Upper lobe of right lung (tissue), 1 donor: ENCODE measurements at regions not wholly inside any gene's neighbourhood (a gene's known extent, or its start where the extent isn't known, plus 50 kb on each side); places are given as distances from the start of the nearest gene placed in this dataset.

Experiments used
- ATAC-seq: fragments of 200-7000 bp; cut with Tn5 transposase; one replicate; pipeline ENCODE4 v1.9.1; 2020; ENCODE audit warnings: mild to moderate bottlenecking, moderate library complexity
- DNase-seq: peaks from one replicate; pipeline ENCODE4 v3.0.0-alpha.2; 2020
- H3K27ac ChIP-seq: fragments of 200-600 bp; one replicate; pipeline ENCODE4 v1.8.0; 2022
- H3K27me3 ChIP-seq: fragments of 200-600 bp; one replicate; pipeline ENCODE4 v1.8.0; 2022; ENCODE audit warnings: mild to moderate bottlenecking
- H3K36me3 ChIP-seq: fragments of 200-600 bp; one replicate; pipeline ENCODE4 v1.8.0; 2022
- H3K4me1 ChIP-seq: fragments of 200-600 bp; one replicate; pipeline ENCODE4 v1.8.0; 2022
- H3K4me3 ChIP-seq: fragments of 200-600 bp; one replicate; pipeline ENCODE4 v1.8.0; 2022; ENCODE audit warnings: mild to moderate bottlenecking
- H3K9me3 ChIP-seq: fragments of 200-600 bp; one replicate; pipeline ENCODE4 v1.8.0; 2022
- intact Hi-C: fragments of 100-400 bp; cut with DNase I; formaldehyde crosslinking; loops from one replicate; pipeline ENCODE4 v1.11.0; 2022
- TF ChIP-seq, protein P1 (sequence below): fragments of 200-600 bp; IDR thresholded peaks from one replicate; pipeline ENCODE4 v1.8.0; 2022; ENCODE audit warnings: antibody characterized with exemption
- donor health status: DM: no; HTN: yes; CAD: no; lungs with severe emphysema.

DNA sequence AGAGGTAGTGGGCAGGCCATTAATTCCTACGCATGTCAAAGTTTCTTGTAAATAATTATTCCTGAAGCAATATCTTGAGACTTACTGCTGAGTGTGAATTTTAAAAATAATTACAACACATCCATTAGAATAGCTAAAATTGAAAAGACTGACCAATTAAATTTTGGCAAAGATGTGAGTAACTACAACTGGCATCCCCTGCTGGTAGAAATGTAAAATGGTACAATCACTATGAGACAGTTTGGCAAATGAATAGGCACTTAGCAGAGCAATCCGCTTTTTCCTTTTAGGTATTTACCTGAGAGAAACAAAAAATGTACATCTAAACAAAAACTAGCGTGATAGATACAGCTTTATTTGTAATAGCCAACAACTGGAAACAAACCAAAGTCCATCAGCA lies 798.9 kb downstream of the BRINP3 start:
- Histone ChIP-seq H3K4me3 (no peak overlapping the region), H3K4me1 (no peaks in the 10 kb centered on the region), H3K9me3 (no peaks in the 10 kb centered on the region), H3K27me3 (no peaks in the 10 kb centered on the region), H3K36me3 (no peaks in the 10 kb centered on the region), H3K27ac (no peak overlapping the region)
- TF ChIP-seq, protein P1, sequence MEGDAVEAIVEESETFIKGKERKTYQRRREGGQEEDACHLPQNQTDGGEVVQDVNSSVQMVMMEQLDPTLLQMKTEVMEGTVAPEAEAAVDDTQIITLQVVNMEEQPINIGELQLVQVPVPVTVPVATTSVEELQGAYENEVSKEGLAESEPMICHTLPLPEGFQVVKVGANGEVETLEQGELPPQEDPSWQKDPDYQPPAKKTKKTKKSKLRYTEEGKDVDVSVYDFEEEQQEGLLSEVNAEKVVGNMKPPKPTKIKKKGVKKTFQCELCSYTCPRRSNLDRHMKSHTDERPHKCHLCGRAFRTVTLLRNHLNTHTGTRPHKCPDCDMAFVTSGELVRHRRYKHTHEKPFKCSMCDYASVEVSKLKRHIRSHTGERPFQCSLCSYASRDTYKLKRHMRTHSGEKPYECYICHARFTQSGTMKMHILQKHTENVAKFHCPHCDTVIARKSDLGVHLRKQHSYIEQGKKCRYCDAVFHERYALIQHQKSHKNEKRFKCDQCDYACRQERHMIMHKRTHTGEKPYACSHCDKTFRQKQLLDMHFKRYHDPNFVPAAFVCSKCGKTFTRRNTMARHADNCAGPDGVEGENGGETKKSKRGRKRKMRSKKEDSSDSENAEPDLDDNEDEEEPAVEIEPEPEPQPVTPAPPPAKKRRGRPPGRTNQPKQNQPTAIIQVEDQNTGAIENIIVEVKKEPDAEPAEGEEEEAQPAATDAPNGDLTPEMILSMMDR, result no peak
- no peak for DNase-seq
- intact Hi-C loops, result no loop called here
- no peak for ATAC-seq

DNA sequence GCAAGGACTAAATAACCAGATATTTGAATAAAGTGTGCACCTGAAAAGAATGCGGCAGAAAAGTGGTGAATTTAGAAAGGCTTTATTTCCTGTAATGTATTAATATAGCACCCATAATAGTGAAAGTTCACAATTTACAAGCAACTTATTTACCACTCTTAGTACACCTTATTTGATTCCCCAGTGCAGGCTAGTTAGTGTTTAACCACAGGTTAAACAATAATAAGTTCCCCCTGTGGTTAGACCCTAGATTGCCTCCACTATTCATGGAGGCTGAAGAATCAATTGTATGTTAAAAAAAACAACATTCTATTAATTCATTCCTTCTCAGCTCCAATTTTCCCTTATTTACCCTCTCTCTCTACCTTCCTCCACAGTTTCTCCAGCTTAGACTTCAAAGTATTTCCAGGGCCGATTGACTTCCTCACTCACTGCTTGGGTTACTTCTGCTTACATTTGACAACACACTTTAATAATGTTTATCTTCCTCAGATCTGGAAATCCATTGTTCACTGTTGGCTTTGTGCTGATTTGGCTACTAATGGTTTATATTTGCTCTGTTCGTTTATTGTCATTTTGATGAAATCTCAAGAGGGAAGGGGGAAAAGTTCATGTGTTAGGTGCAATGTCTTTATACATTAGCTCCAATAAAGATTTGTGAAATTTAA lies 796.3 kb downstream of the BRINP3 start:
- no peak overlapping the region for H3K27ac ChIP-seq
- DNase-seq, result no peak
- H3K9me3 ChIP-seq, result no peaks in the 10 kb centered on the region
- no peak overlapping the region for H3K4me3 ChIP-seq
- H3K4me1 ChIP-seq, result no peaks in the 10 kb centered on the region
- intact Hi-C loops, result no loop called here
- no peaks in the 10 kb centered on the region for H3K27me3 ChIP-seq
- no peak for ATAC-seq
- TF ChIP-seq, protein P1, result no peak
- no peaks in the 10 kb centered on the region for H3K36me3 ChIP-seq

DNA sequence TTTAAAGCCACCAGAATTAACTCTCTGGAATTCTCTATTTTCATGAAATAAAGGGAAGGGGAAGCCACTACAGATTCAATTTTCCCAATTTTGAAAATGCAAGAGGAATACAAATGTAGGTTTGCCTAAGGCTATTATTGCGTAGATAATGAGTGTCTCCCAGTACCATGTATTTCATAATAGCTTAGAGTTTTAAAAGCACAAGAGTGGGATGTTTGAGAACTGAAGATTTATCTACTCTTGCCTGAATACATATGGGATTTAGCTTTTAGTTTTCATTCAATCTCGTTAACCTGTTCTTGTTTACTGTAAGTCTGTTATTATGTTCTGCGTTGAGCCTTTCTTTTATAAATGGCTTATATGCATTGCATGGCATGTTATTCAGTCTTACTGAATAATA lies 795.1 kb downstream of the BRINP3 start:
- DNase-seq (no peak), ATAC-seq (no peak)
- H3K9me3 ChIP-seq, result no peaks in the 10 kb centered on the region
- H3K4me1 ChIP-seq, result no peaks in the 10 kb centered on the region
- intact Hi-C loops, result no loop called here
- H3K27me3 ChIP-seq, result no peaks in the 10 kb centered on the region
- no peaks in the 10 kb centered on the region for H3K36me3 ChIP-seq
- no peak overlapping the region for H3K27ac ChIP-seq
- no peak overlapping the region for H3K4me3 ChIP-seq
- TF ChIP-seq, protein P1, result no peak

DNA sequence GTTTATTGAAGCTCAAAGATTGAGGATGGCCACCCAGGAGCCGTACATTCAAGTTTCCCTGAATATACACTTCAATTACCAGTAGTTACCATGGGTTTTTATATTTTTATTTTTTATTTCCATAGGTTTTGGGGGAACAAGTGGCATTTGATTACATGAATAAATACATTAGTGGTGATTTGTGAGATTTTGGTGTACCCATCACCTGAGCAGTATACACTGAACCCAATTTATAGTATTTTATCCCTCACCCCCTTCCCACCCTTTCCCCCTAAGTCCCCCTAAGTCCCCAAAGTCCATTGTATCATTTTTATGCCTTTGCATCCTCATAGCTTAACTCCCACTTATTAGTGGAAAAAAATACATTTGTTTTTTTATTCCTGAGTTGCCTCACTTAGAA lies 791.4 kb downstream of the BRINP3 start:
- H3K36me3 ChIP-seq, result no peaks in the 10 kb centered on the region
- H3K4me3 ChIP-seq, result no peak overlapping the region
- intact Hi-C loops, result no loop called here
- DNase-seq (no peak), ATAC-seq (no peak)
- no peaks in the 10 kb centered on the region for H3K4me1 ChIP-seq
- H3K27me3 ChIP-seq, result no peaks in the 10 kb centered on the region
- no peak overlapping the region for H3K27ac ChIP-seq
- TF ChIP-seq, protein P1, result no peak
- no peaks in the 10 kb centered on the region for H3K9me3 ChIP-seq

DNA sequence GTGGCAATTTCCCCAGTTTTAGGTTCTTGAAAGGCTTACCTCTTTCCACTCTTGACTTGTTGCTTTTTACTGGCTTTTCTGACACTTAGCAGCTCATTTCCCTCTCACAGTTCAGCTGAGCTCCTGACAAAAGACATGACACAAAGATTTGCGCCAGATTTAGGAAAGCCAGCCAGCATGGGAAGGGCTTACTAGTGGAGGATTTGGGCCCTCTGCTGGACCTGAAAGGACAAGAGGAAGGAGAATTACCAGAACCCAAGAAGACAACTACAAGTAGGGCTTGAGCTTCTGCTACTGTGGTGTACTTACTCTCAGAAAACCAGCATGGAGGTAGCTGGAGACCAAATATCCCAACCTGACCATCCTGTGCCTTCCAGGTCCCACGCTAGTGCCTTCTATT lies 784.5 kb downstream of the BRINP3 start:
- DNase-seq (no peak), ATAC-seq (no peak)
- Histone ChIP-seq H3K36me3 (no peaks in the 10 kb centered on the region), H3K27me3 (no peaks in the 10 kb centered on the region), H3K4me3 (no peak overlapping the region), H3K27ac (no peak overlapping the region), H3K9me3 (no peaks in the 10 kb centered on the region), H3K4me1 (no peaks in the 10 kb centered on the region)
- TF ChIP-seq, protein P1, result no peak
- intact Hi-C loops, result no loop called here

DNA sequence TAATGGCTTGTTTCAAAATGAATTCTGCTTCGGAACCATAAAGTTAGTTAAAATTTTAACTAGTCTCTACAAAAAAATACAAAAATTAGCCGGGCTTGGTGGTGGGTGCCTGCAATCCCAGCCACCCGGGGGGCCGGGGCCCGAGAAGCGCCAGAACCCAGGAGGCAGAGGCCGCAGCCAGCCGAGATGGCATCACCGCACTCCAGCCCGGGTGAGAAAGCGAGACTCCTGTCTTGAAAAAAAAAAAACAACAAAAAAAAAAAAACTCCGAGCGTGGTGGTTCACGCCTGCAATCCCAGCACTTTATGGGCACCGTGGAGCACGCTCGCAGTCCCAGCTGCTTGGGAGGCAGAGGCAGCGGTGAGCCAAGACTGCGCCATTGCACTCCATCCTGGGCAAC lies 781.4 kb downstream of the BRINP3 start:
- Histone ChIP-seq H3K9me3 (no peaks in the 10 kb centered on the region), H3K27me3 (no peaks in the 10 kb centered on the region), H3K4me3 (no peak overlapping the region), H3K27ac (no peak overlapping the region), H3K4me1 (no peaks in the 10 kb centered on the region), H3K36me3 (no peaks in the 10 kb centered on the region)
- DNase-seq (no peak), ATAC-seq (no peak)
- TF ChIP-seq, protein P1, result no peak
- intact Hi-C loops, result no loop called here
